ENCODE measurements at regions not wholly inside any gene's neighbourhood (a gene's known extent, or its start where the extent isn't known, plus 50 kb on each side); places are given as distances from the start of the nearest gene placed in this dataset.

GRCh38 chr10:35913628-35914027 is 271.5 kb upstream of the FZD8 start:
- Mint-ChIP-seq H3K4me1 (no peaks in the 10 kb centered on the region), H3K9me3 (no peaks in the 10 kb centered on the region), H3K27me3 (no peaks in the 10 kb centered on the region), H3K4me3 (no peak overlapping the region), H3K27ac (ENCODE audit: low read depth) (no peak overlapping the region), H3K36me3 (ENCODE audit: insufficient read depth) (no peaks in the 10 kb centered on the region)
- DNase-seq (ENCODE audit: low spot score in 2 of 2) (no peak), ATAC-seq (replicated peaks; ENCODE audit: extremely low read depth, poor library complexity, severe bottlenecking) (no peak)

- no peak for DNase-seq (ENCODE audit: low spot score in 2 of 2)
- Mint-ChIP-seq H3K4me3 (no peak overlapping the region), H3K4me1 (no peaks in the 10 kb centered on the region), H3K9me3 (peaks cover under 1% of the 10 kb centered on the region), H3K27ac (ENCODE audit: low read depth) (no peak overlapping the region), H3K27me3 (no peaks in the 10 kb centered on the region), H3K36me3 (ENCODE audit: insufficient read depth) (peaks cover 3% of the 10 kb centered on the region)
- ATAC-seq (replicated peaks; ENCODE audit: extremely low read depth, poor library complexity, severe bottlenecking): no peak
Measured at GRCh38 chr10:35912615-35913569, 270.8 kb upstream of the FZD8 start.

GRCh38 chr10:35911954-35912353 is 269.9 kb upstream of the FZD8 start:
- no peak for DNase-seq (ENCODE audit: low spot score in 2 of 2)
- no peak overlapping the region for H3K4me3 Mint-ChIP-seq

GRCh38 chr10:35911233-35911632 is 269.1 kb upstream of the FZD8 start:
- Mint-ChIP-seq H3K9me3 (peaks cover 5% of the 10 kb centered on the region), H3K27ac (ENCODE audit: low read depth) (no peak overlapping the region), H3K27me3 (no peaks in the 10 kb centered on the region), H3K4me1 (no peaks in the 10 kb centered on the region), H3K4me3 (no peak overlapping the region), H3K36me3 (ENCODE audit: insufficient read depth) (peaks cover 3% of the 10 kb centered on the region)
- ATAC-seq (replicated peaks; ENCODE audit: extremely low read depth, poor library complexity, severe bottlenecking): no peak
- DNase-seq (ENCODE audit: low spot score in 2 of 2): no peak

More at GRCh38 chr10:35911954-35912353, 269.9 kb upstream of the FZD8 start:
- H3K27ac Mint-ChIP-seq (ENCODE audit: low read depth): no peak overlapping the region
- no peaks in the 10 kb centered on the region for H3K4me1 Mint-ChIP-seq
- peaks cover 3% of the 10 kb centered on the region for H3K36me3 Mint-ChIP-seq (ENCODE audit: insufficient read depth)
- peaks cover 5% of the 10 kb centered on the region for H3K9me3 Mint-ChIP-seq
- no peak for ATAC-seq (replicated peaks; ENCODE audit: extremely low read depth, poor library complexity, severe bottlenecking)
- no peaks in the 10 kb centered on the region for H3K27me3 Mint-ChIP-seq

GRCh38 chr10:35910234-35910633 is 268.1 kb upstream of the FZD8 start:
- peaks cover 3% of the 10 kb centered on the region for H3K36me3 Mint-ChIP-seq (ENCODE audit: insufficient read depth)

GRCh38 chr10:35909121-35909720 is 267.1 kb upstream of the FZD8 start:
- DNase-seq (ENCODE audit: low spot score in 2 of 2) (no peak), ATAC-seq (replicated peaks; ENCODE audit: extremely low read depth, poor library complexity, severe bottlenecking) (no peak)
- Mint-ChIP-seq H3K9me3 (peaks cover 5% of the 10 kb centered on the region), H3K4me3 (no peak overlapping the region), H3K27me3 (no peaks in the 10 kb centered on the region), H3K27ac (ENCODE audit: low read depth) (no peak overlapping the region), H3K4me1 (no peaks in the 10 kb centered on the region), H3K36me3 (ENCODE audit: insufficient read depth) (peaks cover 3% of the 10 kb centered on the region)

More at GRCh38 chr10:35910234-35910633, 268.1 kb upstream of the FZD8 start:
- Mint-ChIP-seq H3K4me3 (no peak overlapping the region), H3K9me3 (peaks cover 5% of the 10 kb centered on the region), H3K4me1 (no peaks in the 10 kb centered on the region), H3K27ac (ENCODE audit: low read depth) (no peak overlapping the region), H3K27me3 (no peaks in the 10 kb centered on the region)
- no peak for DNase-seq (ENCODE audit: low spot score in 2 of 2)
- no peak for ATAC-seq (replicated peaks; ENCODE audit: extremely low read depth, poor library complexity, severe bottlenecking)

- DNase-seq (ENCODE audit: low spot score in 2 of 2) (no peak), ATAC-seq (replicated peaks; ENCODE audit: extremely low read depth, poor library complexity, severe bottlenecking) (no peak)
- peaks cover 5% of the 10 kb centered on the region for H3K9me3 Mint-ChIP-seq
- no peak overlapping the region for H3K4me3 Mint-ChIP-seq
- no peaks in the 10 kb centered on the region for H3K27me3 Mint-ChIP-seq
- no peak overlapping the region for H3K27ac Mint-ChIP-seq (ENCODE audit: low read depth)
- no peaks in the 10 kb centered on the region for H3K4me1 Mint-ChIP-seq
- H3K36me3 Mint-ChIP-seq (ENCODE audit: insufficient read depth): peaks cover 3% of the 10 kb centered on the region
Measured at GRCh38 chr10:35908451-35908850, 266.4 kb upstream of the FZD8 start.

- H3K27me3 Mint-ChIP-seq: no peaks in the 10 kb centered on the region
- ATAC-seq (replicated peaks; ENCODE audit: extremely low read depth, poor library complexity, severe bottlenecking) (no peak), DNase-seq (ENCODE audit: low spot score in 2 of 2) (no peak)
- peaks cover 3% of the 10 kb centered on the region for H3K36me3 Mint-ChIP-seq (ENCODE audit: insufficient read depth)
- H3K4me1 Mint-ChIP-seq: no peaks in the 10 kb centered on the region
- peaks cover 5% of the 10 kb centered on the region for H3K9me3 Mint-ChIP-seq
- no peak overlapping the region for H3K4me3 Mint-ChIP-seq
- no peak overlapping the region for H3K27ac Mint-ChIP-seq (ENCODE audit: low read depth)
Measured at GRCh38 chr10:35907548-35907947, 265.5 kb upstream of the FZD8 start.

- Mint-ChIP-seq H3K27ac (ENCODE audit: low read depth) (no peak overlapping the region), H3K4me1 (no peaks in the 10 kb centered on the region), H3K4me3 (no peak overlapping the region), H3K36me3 (ENCODE audit: insufficient read depth) (peaks cover 3% of the 10 kb centered on the region), H3K27me3 (no peaks in the 10 kb centered on the region), H3K9me3 (peaks cover 5% of the 10 kb centered on the region)
- ATAC-seq (replicated peaks; ENCODE audit: extremely low read depth, poor library complexity, severe bottlenecking): no peak
- no peak for DNase-seq (ENCODE audit: low spot score in 2 of 2)
Measured at GRCh38 chr10:35906155-35906554, 264.1 kb upstream of the FZD8 start.

- H3K9me3 Mint-ChIP-seq: peaks cover 12% of the 10 kb centered on the region
- H3K36me3 Mint-ChIP-seq (ENCODE audit: insufficient read depth): no peaks in the 10 kb centered on the region
- ATAC-seq (replicated peaks; ENCODE audit: extremely low read depth, poor library complexity, severe bottlenecking): no peak
- no peak overlapping the region for H3K27ac Mint-ChIP-seq (ENCODE audit: low read depth)
- no peak for DNase-seq (ENCODE audit: low spot score in 2 of 2)
- no peaks in the 10 kb centered on the region for H3K4me1 Mint-ChIP-seq
- no peaks in the 10 kb centered on the region for H3K27me3 Mint-ChIP-seq
- no peak overlapping the region for H3K4me3 Mint-ChIP-seq
Measured at GRCh38 chr10:35903021-35903420, 260.9 kb upstream of the FZD8 start.

GRCh38 chr10:35898716-35899440 is 256.8 kb upstream of the FZD8 start:
- no peaks in the 10 kb centered on the region for H3K36me3 Mint-ChIP-seq (ENCODE audit: insufficient read depth)
- H3K4me1 Mint-ChIP-seq: no peaks in the 10 kb centered on the region
- no peak for ATAC-seq (replicated peaks; ENCODE audit: extremely low read depth, poor library complexity, severe bottlenecking)
- no peak overlapping the region for H3K27ac Mint-ChIP-seq (ENCODE audit: low read depth)
- no peaks in the 10 kb centered on the region for H3K27me3 Mint-ChIP-seq
- H3K9me3 Mint-ChIP-seq: peaks cover 25% of the 10 kb centered on the region
- H3K4me3 Mint-ChIP-seq: no peak overlapping the region
- DNase-seq (ENCODE audit: low spot score in 2 of 2): no peak

- Mint-ChIP-seq H3K9me3 (peaks cover 31% of the 10 kb centered on the region), H3K27ac (ENCODE audit: low read depth) (no peak overlapping the region), H3K27me3 (no peaks in the 10 kb centered on the region), H3K4me3 (no peak overlapping the region), H3K36me3 (ENCODE audit: insufficient read depth) (no peaks in the 10 kb centered on the region), H3K4me1 (no peaks in the 10 kb centered on the region)
- ATAC-seq (replicated peaks; ENCODE audit: extremely low read depth, poor library complexity, severe bottlenecking): no peak
- DNase-seq (ENCODE audit: low spot score in 2 of 2): no peak
Measured at GRCh38 chr10:35896001-35896400, 253.9 kb upstream of the FZD8 start.
